ENCODE measurements at regions not wholly inside any gene's neighbourhood (a gene's known extent, or its start where the extent isn't known, plus 50 kb on each side); places are given as distances from the start of the nearest gene placed in this dataset.

DNA sequence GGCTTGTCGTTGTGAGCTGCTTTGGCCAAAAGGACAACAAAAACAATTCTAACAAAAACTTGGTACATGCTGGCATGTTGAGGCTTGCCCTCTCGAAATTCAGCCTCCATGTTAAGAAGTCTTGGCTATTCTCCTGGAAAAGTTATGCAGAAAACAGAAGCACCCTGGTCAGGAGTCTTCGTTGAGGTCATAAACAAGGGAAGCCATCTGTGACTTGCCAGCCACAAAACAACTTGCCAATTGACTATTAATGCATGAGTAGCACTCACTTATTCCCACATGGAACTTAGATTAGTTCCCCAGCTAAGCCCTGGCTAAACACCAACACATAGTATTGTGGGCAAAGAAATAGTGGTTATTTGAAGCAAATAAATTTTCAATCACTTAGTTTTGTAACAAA lies 521.0 kb upstream of the CHD1 start:
- Histone ChIP-seq H3K27me3 (ENCODE audit: insufficient read depth, low read length) (no peaks in the 10 kb centered on the region), H3K27ac (ENCODE audit: low read depth, low read length) (no peak overlapping the region), H2AK5ac (ENCODE audit: low read length) (no peak overlapping the region), H3K4me3 (ENCODE audit: low read depth, low read length) (no peak overlapping the region), H4K12ac (ENCODE audit: low read depth, low read length) (no peak overlapping the region), H3K9me3 (ENCODE audit: insufficient read depth, low read depth, low read length) (no peaks in the 10 kb centered on the region), H2BK120ac (ENCODE audit: insufficient read depth, low read length, poor library complexity) (no peak overlapping the region), H2BK12ac (ENCODE audit: low read length) (no peak overlapping the region), H2BK5ac (ENCODE audit: low read depth, low read length, poor library complexity) (no peak overlapping the region), H2AFZ (ENCODE audit: insufficient read depth, low read length, poor library complexity) (no peak overlapping the region), H3K18ac (ENCODE audit: low read length) (no peak overlapping the region), H3K79me2 (ENCODE audit: control insufficient read depth, insufficient read depth, low read length, poor library complexity) (no peaks in the 10 kb centered on the region), H3K36me3 (ENCODE audit: control insufficient read depth in 1 of 2, insufficient read depth in 2 of 2, low read length in 2 of 2) (no peaks in the 10 kb centered on the region), H3K79me1 (ENCODE audit: low read length) (no peaks in the 10 kb centered on the region), H3K14ac (ENCODE audit: low read length) (no peak overlapping the region), H4K91ac (ENCODE audit: low read depth, low read length) (no peak overlapping the region), H3K4ac (ENCODE audit: low read depth, low read length) (no peak overlapping the region), H3K9ac (ENCODE audit: low read length) (no peak overlapping the region), H3K4me1 (ENCODE audit: control insufficient read depth in 1 of 2, insufficient read depth in 2 of 2, low read length in 2 of 2) (no peaks in the 10 kb centered on the region), H3K23ac (ENCODE audit: low read length) (no peak overlapping the region), H3K4me2 (ENCODE audit: low read length) (no peak overlapping the region), H4K8ac (ENCODE audit: low read depth, low read length) (no peak overlapping the region)
- DNase-seq: no peak
- no CpG with 5 or more reads among the region's 3 CpGs for WGBS (ENCODE audit: extremely low coverage, insufficient coverage, insufficient read length)

DNA sequence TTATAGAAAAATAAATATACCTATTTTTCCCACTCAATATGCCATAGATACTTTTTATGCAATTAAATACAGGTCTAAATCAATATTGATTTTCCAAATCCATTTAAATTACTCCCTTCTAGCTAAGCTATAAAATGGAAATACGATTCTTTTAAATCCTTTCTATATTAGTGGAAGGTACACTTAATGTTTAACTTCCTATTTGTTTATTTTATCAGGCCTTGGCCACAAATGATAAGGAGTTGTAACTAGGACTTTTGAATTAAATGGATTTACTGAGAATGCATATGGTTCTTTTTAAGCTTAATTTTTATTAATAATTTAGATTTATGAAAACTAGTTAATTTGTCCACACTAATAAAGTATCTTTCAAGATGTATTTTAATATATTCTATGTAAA lies 517.0 kb upstream of the CHD1 start:
- no peak overlapping the region for H3K4me3 ChIP-seq (ENCODE audit: low read depth, low read length)
- H4K12ac ChIP-seq (ENCODE audit: low read depth, low read length): no peak overlapping the region
- no CpG with 5 or more reads among the region's 1 CpG for WGBS (ENCODE audit: extremely low coverage, insufficient coverage, insufficient read length)
- no peak overlapping the region for H3K14ac ChIP-seq (ENCODE audit: low read length)
- H3K79me1 ChIP-seq (ENCODE audit: low read length): no peaks in the 10 kb centered on the region
- H3K9me3 ChIP-seq (ENCODE audit: insufficient read depth, low read depth, low read length): no peaks in the 10 kb centered on the region
- no peak overlapping the region for H3K4me2 ChIP-seq (ENCODE audit: low read length)
- no peaks in the 10 kb centered on the region for H3K36me3 ChIP-seq (ENCODE audit: control insufficient read depth in 1 of 2, insufficient read depth in 2 of 2, low read length in 2 of 2)
- H2AK5ac ChIP-seq (ENCODE audit: low read length): no peak overlapping the region
- H3K27me3 ChIP-seq (ENCODE audit: insufficient read depth, low read length): no peaks in the 10 kb centered on the region
- H2BK12ac ChIP-seq (ENCODE audit: low read length): no peak overlapping the region
- no peak overlapping the region for H3K27ac ChIP-seq (ENCODE audit: low read depth, low read length)
- H2BK5ac ChIP-seq (ENCODE audit: low read depth, low read length, poor library complexity): no peak overlapping the region
- H3K23ac ChIP-seq (ENCODE audit: low read length): no peak overlapping the region
- H2BK120ac ChIP-seq (ENCODE audit: insufficient read depth, low read length, poor library complexity): no peak overlapping the region
- no peak overlapping the region for H3K4ac ChIP-seq (ENCODE audit: low read depth, low read length)
- H3K18ac ChIP-seq (ENCODE audit: low read length): no peak overlapping the region
- H3K9ac ChIP-seq (ENCODE audit: low read length): no peak overlapping the region
- H3K79me2 ChIP-seq (ENCODE audit: control insufficient read depth, insufficient read depth, low read length, poor library complexity): no peaks in the 10 kb centered on the region
- H2AFZ ChIP-seq (ENCODE audit: insufficient read depth, low read length, poor library complexity): no peak overlapping the region
- no peaks in the 10 kb centered on the region for H3K4me1 ChIP-seq (ENCODE audit: control insufficient read depth in 1 of 2, insufficient read depth in 2 of 2, low read length in 2 of 2)
- DNase-seq: no peak
- H4K91ac ChIP-seq (ENCODE audit: low read depth, low read length): no peak overlapping the region
- no peak overlapping the region for H4K8ac ChIP-seq (ENCODE audit: low read depth, low read length)

DNA sequence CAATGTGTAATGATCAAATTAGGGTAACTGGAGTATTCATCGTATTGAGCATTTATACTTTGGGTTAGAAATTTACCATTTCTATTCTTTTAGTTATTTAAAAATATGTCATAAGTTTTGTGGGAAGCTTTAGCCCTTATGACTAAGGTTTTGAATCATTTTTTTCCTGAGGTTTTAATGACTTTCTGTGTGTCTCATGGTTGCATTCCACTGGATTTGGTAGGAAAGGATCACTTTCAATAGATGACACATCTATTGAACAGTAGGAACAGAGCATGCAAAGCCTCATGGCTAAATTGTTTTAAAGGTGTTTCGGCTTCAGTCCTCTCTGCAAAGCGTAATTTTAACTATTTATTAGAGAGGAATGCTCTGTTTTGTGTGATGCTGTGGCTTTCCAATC lies 512.4 kb upstream of the CHD1 start:
- no peaks in the 10 kb centered on the region for H3K79me2 ChIP-seq (ENCODE audit: control insufficient read depth, insufficient read depth, low read length, poor library complexity)
- no peak overlapping the region for H2AK5ac ChIP-seq (ENCODE audit: low read length)
- H3K36me3 ChIP-seq (ENCODE audit: control insufficient read depth in 1 of 2, insufficient read depth in 2 of 2, low read length in 2 of 2): no peaks in the 10 kb centered on the region
- no CpG with 5 or more reads among the region's 3 CpGs for WGBS (ENCODE audit: extremely low coverage, insufficient coverage, insufficient read length)
- H3K14ac ChIP-seq (ENCODE audit: low read length): no peak overlapping the region
- no peaks in the 10 kb centered on the region for H3K27me3 ChIP-seq (ENCODE audit: insufficient read depth, low read length)
- no peak overlapping the region for H3K27ac ChIP-seq (ENCODE audit: low read depth, low read length)
- no peak overlapping the region for H2BK120ac ChIP-seq (ENCODE audit: insufficient read depth, low read length, poor library complexity)
- no peak overlapping the region for H3K4me2 ChIP-seq (ENCODE audit: low read length)
- H3K4ac ChIP-seq (ENCODE audit: low read depth, low read length): no peak overlapping the region
- H3K4me1 ChIP-seq (ENCODE audit: control insufficient read depth in 1 of 2, insufficient read depth in 2 of 2, low read length in 2 of 2): no peaks in the 10 kb centered on the region
- H4K91ac ChIP-seq (ENCODE audit: low read depth, low read length): no peak overlapping the region
- no peak for DNase-seq
- H3K79me1 ChIP-seq (ENCODE audit: low read length): no peaks in the 10 kb centered on the region
- H3K9ac ChIP-seq (ENCODE audit: low read length): no peak overlapping the region
- H4K12ac ChIP-seq (ENCODE audit: low read depth, low read length): no peak overlapping the region
- no peak overlapping the region for H4K8ac ChIP-seq (ENCODE audit: low read depth, low read length)
- no peak overlapping the region for H2AFZ ChIP-seq (ENCODE audit: insufficient read depth, low read length, poor library complexity)
- H3K18ac ChIP-seq (ENCODE audit: low read length): no peak overlapping the region
- no peak overlapping the region for H2BK12ac ChIP-seq (ENCODE audit: low read length)
- no peak overlapping the region for H3K4me3 ChIP-seq (ENCODE audit: low read depth, low read length)
- no peak overlapping the region for H3K23ac ChIP-seq (ENCODE audit: low read length)
- no peaks in the 10 kb centered on the region for H3K9me3 ChIP-seq (ENCODE audit: insufficient read depth, low read depth, low read length)
- no peak overlapping the region for H2BK5ac ChIP-seq (ENCODE audit: low read depth, low read length, poor library complexity)

DNA sequence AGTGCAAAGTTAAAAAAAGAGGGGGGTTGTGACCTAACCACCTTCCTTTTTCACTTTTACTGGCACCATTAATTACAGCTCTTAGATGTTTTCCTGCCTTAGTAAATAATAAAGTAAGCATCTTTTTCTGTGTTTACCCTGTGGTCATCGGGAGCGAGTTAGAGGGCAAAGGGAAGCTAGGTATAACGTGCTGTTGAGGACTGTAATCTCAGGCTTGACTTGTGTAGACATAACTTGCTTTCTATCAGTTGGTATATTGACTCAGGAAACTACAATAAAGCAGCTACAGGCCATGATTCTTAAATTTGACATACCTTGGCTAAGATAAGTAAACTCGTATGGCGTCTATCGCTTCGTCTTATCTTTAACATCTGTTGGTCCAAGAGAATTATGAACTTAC lies 509.8 kb upstream of the CHD1 start:
- Histone ChIP-seq H4K8ac (ENCODE audit: low read depth, low read length) (no peak overlapping the region), H3K79me1 (ENCODE audit: low read length) (no peaks in the 10 kb centered on the region), H3K4me2 (ENCODE audit: low read length) (no peak overlapping the region), H3K9me3 (ENCODE audit: insufficient read depth, low read depth, low read length) (no peaks in the 10 kb centered on the region), H2BK12ac (ENCODE audit: low read length) (no peak overlapping the region), H2AFZ (ENCODE audit: insufficient read depth, low read length, poor library complexity) (no peak overlapping the region), H3K79me2 (ENCODE audit: control insufficient read depth, insufficient read depth, low read length, poor library complexity) (no peaks in the 10 kb centered on the region), H3K36me3 (ENCODE audit: control insufficient read depth in 1 of 2, insufficient read depth in 2 of 2, low read length in 2 of 2) (no peaks in the 10 kb centered on the region), H2BK5ac (ENCODE audit: low read depth, low read length, poor library complexity) (no peak overlapping the region), H4K91ac (ENCODE audit: low read depth, low read length) (no peak overlapping the region), H3K23ac (ENCODE audit: low read length) (no peak overlapping the region), H2BK120ac (ENCODE audit: insufficient read depth, low read length, poor library complexity) (no peak overlapping the region), H3K18ac (ENCODE audit: low read length) (no peak overlapping the region), H3K27ac (ENCODE audit: low read depth, low read length) (no peak overlapping the region), H3K4me1 (ENCODE audit: control insufficient read depth in 1 of 2, insufficient read depth in 2 of 2, low read length in 2 of 2) (no peaks in the 10 kb centered on the region), H3K14ac (ENCODE audit: low read length) (no peak overlapping the region), H2AK5ac (ENCODE audit: low read length) (no peak overlapping the region), H3K27me3 (ENCODE audit: insufficient read depth, low read length) (no peaks in the 10 kb centered on the region), H3K4me3 (ENCODE audit: low read depth, low read length) (no peak overlapping the region), H3K9ac (ENCODE audit: low read length) (no peak overlapping the region), H3K4ac (ENCODE audit: low read depth, low read length) (no peak overlapping the region), H4K12ac (ENCODE audit: low read depth, low read length) (no peak overlapping the region)
- no peak for DNase-seq
- no CpG with 5 or more reads among the region's 7 CpGs for WGBS (ENCODE audit: extremely low coverage, insufficient coverage, insufficient read length)

DNA sequence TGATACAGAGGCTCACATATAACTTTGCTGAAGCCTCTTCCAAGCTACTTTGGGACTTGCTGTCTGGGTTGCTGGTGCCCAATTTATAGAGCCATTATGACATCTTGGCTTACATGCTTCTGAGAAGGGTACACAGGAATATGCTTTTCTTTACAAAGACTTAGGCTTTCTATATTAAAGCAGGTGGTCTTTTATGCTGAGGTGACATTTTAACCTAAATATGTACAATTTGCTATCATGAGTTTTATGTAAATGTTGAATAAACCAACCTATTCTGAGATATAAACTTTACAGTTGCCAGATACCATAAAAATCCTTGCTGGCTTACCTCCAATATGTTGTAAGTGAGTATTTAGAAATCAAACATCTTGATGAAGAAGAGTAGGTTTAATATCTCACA lies 509.2 kb upstream of the CHD1 start:
- Histone ChIP-seq H2BK5ac (ENCODE audit: low read depth, low read length, poor library complexity) (no peak overlapping the region), H3K4me2 (ENCODE audit: low read length) (no peak overlapping the region), H4K8ac (ENCODE audit: low read depth, low read length) (no peak overlapping the region), H3K14ac (ENCODE audit: low read length) (no peak overlapping the region), H3K79me1 (ENCODE audit: low read length) (no peaks in the 10 kb centered on the region), H2AK5ac (ENCODE audit: low read length) (no peak overlapping the region), H3K36me3 (ENCODE audit: control insufficient read depth in 1 of 2, insufficient read depth in 2 of 2, low read length in 2 of 2) (no peaks in the 10 kb centered on the region), H3K4me3 (ENCODE audit: low read depth, low read length) (no peak overlapping the region), H3K27me3 (ENCODE audit: insufficient read depth, low read length) (no peaks in the 10 kb centered on the region), H3K4ac (ENCODE audit: low read depth, low read length) (no peak overlapping the region), H2AFZ (ENCODE audit: insufficient read depth, low read length, poor library complexity) (no peak overlapping the region), H3K18ac (ENCODE audit: low read length) (no peak overlapping the region), H3K79me2 (ENCODE audit: control insufficient read depth, insufficient read depth, low read length, poor library complexity) (no peaks in the 10 kb centered on the region), H4K12ac (ENCODE audit: low read depth, low read length) (no peak overlapping the region), H3K23ac (ENCODE audit: low read length) (no peak overlapping the region), H3K27ac (ENCODE audit: low read depth, low read length) (no peak overlapping the region), H2BK12ac (ENCODE audit: low read length) (no peak overlapping the region), H3K9me3 (ENCODE audit: insufficient read depth, low read depth, low read length) (no peaks in the 10 kb centered on the region), H3K9ac (ENCODE audit: low read length) (no peak overlapping the region), H3K4me1 (ENCODE audit: control insufficient read depth in 1 of 2, insufficient read depth in 2 of 2, low read length in 2 of 2) (no peaks in the 10 kb centered on the region), H2BK120ac (ENCODE audit: insufficient read depth, low read length, poor library complexity) (no peak overlapping the region), H4K91ac (ENCODE audit: low read depth, low read length) (no peak overlapping the region)
- no peak for DNase-seq
